ENCODE measurements at regions not wholly inside any gene's neighbourhood (a gene's known extent, or its start where the extent isn't known, plus 50 kb on each side); places are given as distances from the start of the nearest gene placed in this dataset.

- Histone ChIP-seq H3K27ac (ENCODE audit: low read depth, low read length) (peak overlapping the region; percentile 77), H3K79me2 (ENCODE audit: insufficient read depth, low read length) (no peaks in the 10 kb centered on the region), H3K4me1 (ENCODE audit: insufficient read depth, low read length) (peaks cover 25% of the 10 kb centered on the region), H3K4me2 (ENCODE audit: insufficient read depth, low read length) (no peak overlapping the region), H4K20me1 (ENCODE audit: insufficient read depth, low read length) (no peaks in the 10 kb centered on the region), H3K4me3 (ENCODE audit: insufficient read depth, low read length) (no peak overlapping the region), H3K36me3 (ENCODE audit: insufficient read depth, low read length) (no peaks in the 10 kb centered on the region), H3K27me3 (ENCODE audit: insufficient read depth, low read length) (no peaks in the 10 kb centered on the region), H3K9me3 (ENCODE audit: low read depth, low read length) (peaks cover 13% of the 10 kb centered on the region), H2AFZ (ENCODE audit: low read length) (no peak overlapping the region)
- no peak for TF ChIP-seq CTCF (IDR thresholded peaks at IDR 0.05; ENCODE audit: extremely low read depth, low read depth, low read length)
- peak; percentile 17 for DNase-seq (ENCODE audit: insufficient read length, low spot score, missing footprints)
These were observed 111.0 kb downstream of the MRPL14 start for GRCh38 chr6:44016131-44016870.

- no peak for TF ChIP-seq CTCF (IDR thresholded peaks at IDR 0.05; ENCODE audit: extremely low read depth, low read depth, low read length)
- Histone ChIP-seq H3K4me3 (ENCODE audit: insufficient read depth, low read length) (no peak overlapping the region), H2AFZ (ENCODE audit: low read length) (no peak overlapping the region), H4K20me1 (ENCODE audit: insufficient read depth, low read length) (no peaks in the 10 kb centered on the region), H3K36me3 (ENCODE audit: insufficient read depth, low read length) (no peaks in the 10 kb centered on the region), H3K27ac (ENCODE audit: low read depth, low read length) (peak overlapping the region; percentile 99), H3K79me2 (ENCODE audit: insufficient read depth, low read length) (no peaks in the 10 kb centered on the region), H3K4me1 (ENCODE audit: insufficient read depth, low read length) (peaks cover 32% of the 10 kb centered on the region), H3K27me3 (ENCODE audit: insufficient read depth, low read length) (no peaks in the 10 kb centered on the region), H3K9me3 (ENCODE audit: low read depth, low read length) (peaks cover 13% of the 10 kb centered on the region), H3K4me2 (ENCODE audit: insufficient read depth, low read length) (peak overlapping the region; percentile 69)
- peak; percentile 90 for DNase-seq (ENCODE audit: insufficient read length, low spot score, missing footprints)
These were observed 115.2 kb downstream of the MRPL14 start for GRCh38 chr6:44012078-44012493.

- H3K9me3 ChIP-seq (ENCODE audit: low read depth, low read length) = peaks cover 13% of the 10 kb centered on the region
- peak; percentile 58 for DNase-seq (ENCODE audit: insufficient read length, low spot score, missing footprints)
- H3K36me3 ChIP-seq (ENCODE audit: insufficient read depth, low read length) = no peaks in the 10 kb centered on the region
- no peak for TF ChIP-seq CTCF (IDR thresholded peaks at IDR 0.05; ENCODE audit: extremely low read depth, low read depth, low read length)
- H3K27ac ChIP-seq (ENCODE audit: low read depth, low read length) = peak overlapping the region; percentile 99
- H3K4me2 ChIP-seq (ENCODE audit: insufficient read depth, low read length) = peak overlapping the region; percentile 69
- H2AFZ ChIP-seq (ENCODE audit: low read length) = no peak overlapping the region
- H4K20me1 ChIP-seq (ENCODE audit: insufficient read depth, low read length) = no peaks in the 10 kb centered on the region
- no peaks in the 10 kb centered on the region for H3K79me2 ChIP-seq (ENCODE audit: insufficient read depth, low read length)
- peak overlapping the region; percentile 35 for H3K4me3 ChIP-seq (ENCODE audit: insufficient read depth, low read length)
- peaks cover 32% of the 10 kb centered on the region for H3K4me1 ChIP-seq (ENCODE audit: insufficient read depth, low read length)
- H3K27me3 ChIP-seq (ENCODE audit: insufficient read depth, low read length) = no peaks in the 10 kb centered on the region
These were observed 115.8 kb downstream of the MRPL14 start for GRCh38 chr6:44011350-44011920.

All from osteoblast (primary cell).